Endothelial cell (in vitro differentiated cells): ENCODE measurements at regions not wholly inside any gene's neighbourhood (a gene's known extent, or its start where the extent isn't known, plus 50 kb on each side); places are given as distances from the start of the nearest gene placed in this dataset.

Experiments
- DNase-seq: peaks from one replicate; pipeline ENCODE4 v3.0.0; 2021; ENCODE audit warnings: low spot score
- H3K27ac Mint-ChIP-seq: one replicate; pipeline ENCODE4 v1.8.0; 2021; ENCODE audit warnings: mixed read lengths, inconsistent platforms; ENCODE audit not compliant: unreplicated experiment
- H3K27me3 Mint-ChIP-seq: one replicate; pipeline ENCODE4 v1.8.0; 2021; ENCODE audit warnings: mild to moderate bottlenecking, moderate library complexity, mixed read lengths, inconsistent platforms; ENCODE audit not compliant: unreplicated experiment
- H3K36me3 Mint-ChIP-seq: one replicate; pipeline ENCODE4 v1.8.0; 2021; ENCODE audit warnings: mild to moderate bottlenecking, low read depth, mixed read lengths, inconsistent platforms; ENCODE audit not compliant: unreplicated experiment
- H3K4me1 Mint-ChIP-seq: one replicate; pipeline ENCODE4 v1.8.0; 2021; ENCODE audit warnings: mild to moderate bottlenecking, mixed read lengths, inconsistent platforms; ENCODE audit not compliant: unreplicated experiment
- H3K4me3 Mint-ChIP-seq: one replicate; pipeline ENCODE4 v1.8.0; 2021; ENCODE audit warnings: mild to moderate bottlenecking, mixed read lengths, inconsistent platforms; ENCODE audit not compliant: unreplicated experiment
- H3K9me3 Mint-ChIP-seq: one replicate; pipeline ENCODE4 v1.8.0; 2021; ENCODE audit warnings: mixed read lengths, inconsistent platforms; ENCODE audit not compliant: unreplicated experiment
- TF ChIP-seq, protein P1 (sequence below): fragments of 200-600 bp; sonication (generic); IDR thresholded peaks from one replicate; pipeline ENCODE4 v1.5.0; 2021; ENCODE audit warnings: antibody characterized with exemption; ENCODE audit not compliant: unreplicated experiment

DNA sequence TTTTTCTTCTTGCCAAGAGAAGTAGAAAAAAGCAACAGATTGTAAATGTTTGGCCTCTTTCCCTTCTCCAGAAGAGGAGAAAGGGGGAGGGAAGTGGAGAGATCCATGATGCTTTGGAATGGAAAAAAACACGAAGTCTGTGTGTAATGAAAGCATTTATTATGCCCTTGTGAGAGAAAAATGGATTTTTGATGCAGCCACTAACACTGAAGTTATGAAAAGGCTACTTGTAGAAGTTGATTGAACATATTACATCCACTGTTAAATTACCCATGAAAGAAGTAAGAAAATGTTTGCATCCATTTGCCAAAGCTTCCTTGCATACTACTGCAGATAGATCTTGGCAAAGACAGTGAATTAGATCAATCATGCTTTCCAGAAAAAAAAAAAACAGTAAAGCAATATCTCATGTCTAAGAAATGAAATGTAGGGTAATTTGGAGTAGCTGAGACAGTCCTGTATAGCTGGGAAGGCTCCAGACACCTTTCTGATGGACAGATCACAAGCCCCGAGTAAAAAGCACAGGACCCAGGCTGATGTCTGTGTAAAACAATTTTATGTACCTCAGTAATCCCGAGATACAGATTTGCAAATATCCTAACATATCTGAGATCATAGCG, 295.5 kb downstream of the PLOD2 start:
- no peak overlapping the region for H3K27ac Mint-ChIP-seq
- H3K4me1 Mint-ChIP-seq: no peaks in the 10 kb centered on the region
- H3K9me3 Mint-ChIP-seq: no peaks in the 10 kb centered on the region
- H3K27me3 Mint-ChIP-seq: no peaks in the 10 kb centered on the region
- no peak overlapping the region for H3K4me3 Mint-ChIP-seq
- TF ChIP-seq, protein P1, sequence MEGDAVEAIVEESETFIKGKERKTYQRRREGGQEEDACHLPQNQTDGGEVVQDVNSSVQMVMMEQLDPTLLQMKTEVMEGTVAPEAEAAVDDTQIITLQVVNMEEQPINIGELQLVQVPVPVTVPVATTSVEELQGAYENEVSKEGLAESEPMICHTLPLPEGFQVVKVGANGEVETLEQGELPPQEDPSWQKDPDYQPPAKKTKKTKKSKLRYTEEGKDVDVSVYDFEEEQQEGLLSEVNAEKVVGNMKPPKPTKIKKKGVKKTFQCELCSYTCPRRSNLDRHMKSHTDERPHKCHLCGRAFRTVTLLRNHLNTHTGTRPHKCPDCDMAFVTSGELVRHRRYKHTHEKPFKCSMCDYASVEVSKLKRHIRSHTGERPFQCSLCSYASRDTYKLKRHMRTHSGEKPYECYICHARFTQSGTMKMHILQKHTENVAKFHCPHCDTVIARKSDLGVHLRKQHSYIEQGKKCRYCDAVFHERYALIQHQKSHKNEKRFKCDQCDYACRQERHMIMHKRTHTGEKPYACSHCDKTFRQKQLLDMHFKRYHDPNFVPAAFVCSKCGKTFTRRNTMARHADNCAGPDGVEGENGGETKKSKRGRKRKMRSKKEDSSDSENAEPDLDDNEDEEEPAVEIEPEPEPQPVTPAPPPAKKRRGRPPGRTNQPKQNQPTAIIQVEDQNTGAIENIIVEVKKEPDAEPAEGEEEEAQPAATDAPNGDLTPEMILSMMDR: no peak
- DNase-seq: no peak
- H3K36me3 Mint-ChIP-seq: no peaks in the 10 kb centered on the region

DNA sequence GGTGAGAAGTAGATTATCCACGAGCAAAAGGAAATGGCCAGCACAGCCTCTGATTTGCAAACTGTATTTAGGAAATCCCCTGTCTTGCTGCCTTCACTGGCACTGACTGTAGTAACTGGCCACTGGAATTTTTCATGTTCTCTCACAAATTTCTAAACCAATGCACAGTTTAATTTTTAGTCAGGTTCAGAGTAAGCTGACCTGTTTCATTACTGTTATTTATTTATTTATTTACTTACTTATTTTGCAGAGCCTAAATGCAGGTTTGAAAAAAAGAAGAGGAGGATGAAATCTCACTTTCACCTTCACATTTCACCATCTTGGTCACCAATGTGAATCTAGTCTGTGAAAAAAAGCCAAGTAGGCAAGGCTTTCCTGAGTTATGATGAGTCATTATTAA, 291.0 kb downstream of the PLOD2 start:
- no peak for DNase-seq
- TF ChIP-seq, protein P1: no peak
- Mint-ChIP-seq H3K4me3 (no peak overlapping the region), H3K36me3 (no peaks in the 10 kb centered on the region), H3K27ac (no peak overlapping the region), H3K9me3 (no peaks in the 10 kb centered on the region), H3K27me3 (no peaks in the 10 kb centered on the region), H3K4me1 (no peaks in the 10 kb centered on the region)

DNA sequence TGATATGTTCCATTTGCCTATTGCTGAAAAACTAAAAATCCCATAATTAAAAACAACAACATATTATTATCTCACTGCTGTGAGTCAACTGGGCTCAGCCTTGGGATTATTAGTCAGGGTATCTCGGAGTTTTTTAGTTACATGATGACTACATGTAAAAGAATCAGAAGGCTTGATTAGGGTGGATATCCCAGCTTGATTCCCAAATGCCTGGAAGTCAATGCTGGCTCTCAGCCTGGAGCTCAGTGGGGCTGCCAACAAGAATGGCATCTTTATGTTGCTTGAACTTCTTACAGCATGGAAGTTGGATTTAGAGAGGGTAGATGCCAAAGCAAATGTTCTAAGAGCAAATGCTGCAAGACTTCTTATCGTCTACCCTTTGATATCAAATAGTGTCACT, 278.5 kb downstream of the PLOD2 start:
- H3K27ac Mint-ChIP-seq: no peak overlapping the region
- no peaks in the 10 kb centered on the region for H3K36me3 Mint-ChIP-seq
- TF ChIP-seq, protein P1: no peak
- H3K9me3 Mint-ChIP-seq: no peaks in the 10 kb centered on the region
- no peaks in the 10 kb centered on the region for H3K4me1 Mint-ChIP-seq
- H3K27me3 Mint-ChIP-seq: peaks cover 1% of the 10 kb centered on the region
- H3K4me3 Mint-ChIP-seq: no peak overlapping the region
- no peak for DNase-seq

DNA sequence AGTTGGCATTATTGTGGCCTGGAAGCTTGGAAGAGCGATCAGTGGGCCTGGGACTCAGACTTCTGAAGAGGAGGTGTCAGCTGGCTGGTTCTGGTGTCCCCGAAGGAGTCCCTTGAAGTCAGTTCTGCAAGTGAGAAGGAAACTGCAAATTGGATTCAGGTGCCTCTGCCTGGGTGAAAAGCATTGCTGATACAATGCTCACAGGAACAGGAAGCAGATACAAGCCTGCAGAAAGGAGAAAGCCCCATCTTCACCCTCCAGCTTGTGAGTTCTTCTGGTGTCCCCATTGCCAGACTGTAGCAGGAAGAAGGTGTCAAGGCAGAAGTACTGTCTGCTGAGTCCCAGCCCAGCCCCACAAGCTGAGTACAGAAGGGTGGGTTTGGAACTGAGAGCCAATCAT, 271.3 kb downstream of the PLOD2 start:
- no peak for DNase-seq
- no peak overlapping the region for H3K27ac Mint-ChIP-seq
- H3K27me3 Mint-ChIP-seq: peaks cover 2% of the 10 kb centered on the region
- H3K9me3 Mint-ChIP-seq: no peaks in the 10 kb centered on the region
- no peaks in the 10 kb centered on the region for H3K36me3 Mint-ChIP-seq
- peaks cover 7% of the 10 kb centered on the region for H3K4me1 Mint-ChIP-seq
- TF ChIP-seq, protein P1: no peak
- H3K4me3 Mint-ChIP-seq: no peak overlapping the region

DNA sequence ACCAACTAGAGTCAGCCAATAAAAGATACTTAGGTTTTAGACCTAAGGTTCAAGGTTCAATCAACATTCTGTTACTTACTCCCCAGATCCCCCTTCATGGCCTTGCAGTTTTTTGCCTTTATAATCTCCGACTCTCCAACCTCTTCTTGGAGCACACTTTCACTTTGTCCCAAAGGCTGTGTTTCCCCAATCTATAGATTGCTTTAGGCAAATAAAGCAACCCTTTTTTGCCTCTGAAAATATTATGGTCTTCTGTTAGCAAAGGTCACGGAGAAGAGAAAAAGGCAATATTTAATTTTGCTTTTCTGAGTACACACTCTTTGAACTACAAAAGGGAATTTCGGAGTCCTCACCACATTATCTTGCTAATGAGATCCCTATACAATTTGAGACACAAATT, 268.1 kb downstream of the PLOD2 start:
- H3K4me1 Mint-ChIP-seq: peaks cover 7% of the 10 kb centered on the region
- H3K9me3 Mint-ChIP-seq: no peaks in the 10 kb centered on the region
- no peak for DNase-seq
- TF ChIP-seq, protein P1: no peak
- no peak overlapping the region for H3K27ac Mint-ChIP-seq
- H3K27me3 Mint-ChIP-seq: peaks cover 2% of the 10 kb centered on the region
- no peaks in the 10 kb centered on the region for H3K36me3 Mint-ChIP-seq
- no peak overlapping the region for H3K4me3 Mint-ChIP-seq
